Hepatocyte (in vitro differentiated cells): ENCODE measurements at regions not wholly inside any gene's neighbourhood (a gene's known extent, or its start where the extent isn't known, plus 50 kb on each side); places are given as distances from the start of the nearest gene placed in this dataset.

Experiments used
- EZH2phosphoT487 ChIP-seq: fragments of 200-600 bp; sonication (generic); IDR thresholded peaks from one replicate; pipeline ENCODE4 v1.6.1; 2018; ENCODE audit warnings: antibody characterized with exemption, mild to moderate bottlenecking, low read depth, moderate library complexity; ENCODE audit not compliant: unreplicated experiment, severe bottlenecking
- TF ChIP-seq, protein P1 (sequence below): fragments of 200-600 bp; sonication (generic); IDR thresholded peaks from 2 replicates; pipeline ENCODE4 v1.5.1; 2016; ENCODE audit warnings: antibody characterized with exemption, mild to moderate bottlenecking; ENCODE audit not compliant: poor library complexity

DNA sequence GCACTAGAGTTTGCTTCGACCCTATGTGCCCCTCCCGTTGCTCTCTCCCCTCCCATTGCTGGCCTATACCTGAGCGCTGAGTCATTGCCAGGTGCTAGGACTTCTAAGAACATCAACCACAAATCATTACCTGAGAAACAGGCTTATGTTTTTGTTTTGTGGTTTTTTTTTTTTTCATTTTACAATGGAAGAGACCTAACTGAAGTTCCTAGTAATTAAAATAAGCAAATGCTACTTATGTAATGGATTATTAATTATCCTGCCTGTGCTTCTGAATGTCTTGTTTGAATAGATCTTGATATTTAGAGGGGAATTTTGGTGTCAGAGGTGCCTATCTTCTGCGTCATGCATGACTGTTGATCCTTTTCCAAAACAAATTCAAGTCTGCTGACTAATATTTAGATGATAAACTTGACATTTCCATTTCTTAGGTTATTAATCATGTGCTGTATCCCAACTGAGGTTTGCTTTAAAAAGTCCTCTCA, 275.4 kb upstream of the CPEB2 start:
- TF ChIP-seq, protein P1, sequence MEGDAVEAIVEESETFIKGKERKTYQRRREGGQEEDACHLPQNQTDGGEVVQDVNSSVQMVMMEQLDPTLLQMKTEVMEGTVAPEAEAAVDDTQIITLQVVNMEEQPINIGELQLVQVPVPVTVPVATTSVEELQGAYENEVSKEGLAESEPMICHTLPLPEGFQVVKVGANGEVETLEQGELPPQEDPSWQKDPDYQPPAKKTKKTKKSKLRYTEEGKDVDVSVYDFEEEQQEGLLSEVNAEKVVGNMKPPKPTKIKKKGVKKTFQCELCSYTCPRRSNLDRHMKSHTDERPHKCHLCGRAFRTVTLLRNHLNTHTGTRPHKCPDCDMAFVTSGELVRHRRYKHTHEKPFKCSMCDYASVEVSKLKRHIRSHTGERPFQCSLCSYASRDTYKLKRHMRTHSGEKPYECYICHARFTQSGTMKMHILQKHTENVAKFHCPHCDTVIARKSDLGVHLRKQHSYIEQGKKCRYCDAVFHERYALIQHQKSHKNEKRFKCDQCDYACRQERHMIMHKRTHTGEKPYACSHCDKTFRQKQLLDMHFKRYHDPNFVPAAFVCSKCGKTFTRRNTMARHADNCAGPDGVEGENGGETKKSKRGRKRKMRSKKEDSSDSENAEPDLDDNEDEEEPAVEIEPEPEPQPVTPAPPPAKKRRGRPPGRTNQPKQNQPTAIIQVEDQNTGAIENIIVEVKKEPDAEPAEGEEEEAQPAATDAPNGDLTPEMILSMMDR: no peak
- no peak for TF ChIP-seq EZH2phosphoT487
